GM23338 (cell line): ENCODE measurements at regions not wholly inside any gene's neighbourhood (a gene's known extent, or its start where the extent isn't known, plus 50 kb on each side); places are given as distances from the start of the nearest gene placed in this dataset.

Experiments
- ATAC-seq: fragments of 200-7000 bp; cut with Tn5 transposase; 3 replicates; pipeline ENCODE4 v1.9.1; 2020
- DNase-seq: peaks from one replicate; pipeline ENCODE4 v3.0.0-alpha.2; 2015; ENCODE audit warnings: low spot score
- H2AFZ ChIP-seq: fragments of 200-600 bp; sonication (generic); 2 replicates; pipeline ENCODE4 v1.8.0; 2016; ENCODE audit warnings: antibody characterized with exemption, mild to moderate bottlenecking, moderate library complexity
- H3F3A ChIP-seq: fragments of 200-600 bp; sonication (generic); replicated peaks from 2 replicates; pipeline ENCODE4 v1.8.0; 2017; ENCODE audit warnings: antibody characterized with exemption, mixed run types, low read depth
- H3K27ac ChIP-seq: fragments of 200-600 bp; sonication (generic); 2 replicates; pipeline ENCODE4 v1.6.1; 2016; ENCODE audit warnings: low read depth
- H3K27me3 ChIP-seq: fragments of 200-600 bp; sonication (generic); 2 replicates; pipeline ENCODE4 v1.8.0; 2016; ENCODE audit warnings: mild to moderate bottlenecking, mixed run types, moderate library complexity; ENCODE audit not compliant: insufficient read depth
- H3K36me3 ChIP-seq: fragments of 200-600 bp; sonication (generic); 2 replicates; pipeline ENCODE4 v1.8.0; 2016; ENCODE audit warnings: mild to moderate bottlenecking; ENCODE audit not compliant: insufficient read depth
- H3K4me1 ChIP-seq: fragments of 200-600 bp; sonication (generic); 2 replicates; pipeline ENCODE4 v1.8.0; 2016; ENCODE audit warnings: mild to moderate bottlenecking, moderate library complexity; ENCODE audit not compliant: insufficient read depth
- H3K4me2 ChIP-seq: fragments of 200-600 bp; sonication (generic); 2 replicates; pipeline ENCODE4 v1.7.1; 2017; ENCODE audit warnings: mixed run types
- H3K4me3 ChIP-seq: fragments of 200-600 bp; sonication (generic); 2 replicates; pipeline ENCODE4 v1.6.1; 2016; ENCODE audit warnings: mixed run types
- H3K79me2 ChIP-seq: fragments of 200-600 bp; sonication (generic); replicated peaks from 2 replicates; pipeline ENCODE4 v1.8.0; 2017; ENCODE audit warnings: mild to moderate bottlenecking; ENCODE audit not compliant: insufficient read depth
- H3K9me2 ChIP-seq: fragments of 200-600 bp; sonication (generic); 2 replicates; pipeline ENCODE4 v1.8.0; 2017; ENCODE audit not compliant: insufficient read depth
- H4K20me1 ChIP-seq: fragments of 200-600 bp; sonication (generic); replicated peaks from 2 replicates; pipeline ENCODE4 v1.8.0; 2017; ENCODE audit warnings: mild to moderate bottlenecking; ENCODE audit not compliant: insufficient read depth
- H3K27ac Mint-ChIP-seq: 2 replicates; pipeline ENCODE4 v1.8.0; 2020; ENCODE audit warnings: inconsistent platforms, mild to moderate bottlenecking, moderate library complexity, mixed read lengths
- H3K27me3 Mint-ChIP-seq: 3 replicates; pipeline ENCODE4 v1.8.0; 2022; ENCODE audit warnings: low read depth, mild to moderate bottlenecking, moderate library complexity, mixed read lengths, inconsistent platforms; ENCODE audit not compliant: insufficient read depth, poor library complexity
- H3K36me3 Mint-ChIP-seq: 3 replicates; pipeline ENCODE4 v1.8.0; 2021; ENCODE audit warnings: low read depth, mild to moderate bottlenecking, inconsistent platforms, moderate library complexity, mixed read lengths
- H3K4me1 Mint-ChIP-seq: 3 replicates; pipeline ENCODE4 v1.8.0; 2020; ENCODE audit warnings: mild to moderate bottlenecking, inconsistent platforms, mixed read lengths
- H3K4me3 Mint-ChIP-seq: 3 replicates; pipeline ENCODE4 v1.8.0; 2021; ENCODE audit warnings: moderate library complexity, mild to moderate bottlenecking, inconsistent platforms, mixed read lengths
- H3K9me3 Mint-ChIP-seq: 3 replicates; pipeline ENCODE4 v1.8.0; 2020; ENCODE audit warnings: moderate library complexity, mild to moderate bottlenecking, inconsistent platforms, mixed read lengths
- CREB1 ChIP-seq: fragments of 250-450 bp; sonication (Bioruptor Pico); IDR thresholded peaks from 2 replicates; pipeline ENCODE4 v1.5.0; 2020; ENCODE audit warnings: low read depth, mild to moderate bottlenecking, moderate library complexity
- CTCF ChIP-seq, 2 experiments: fragments of 200-600 bp in 1 of 2; sonication (generic) in 1 of 2; conservative IDR thresholded peaks; 2 replicates each; pipeline versions ENCODE4 v1.5.1 to v1.6.1; 2016 to 2017; ENCODE audit warnings: antibody characterized with exemption in 2 of 2, low read depth in 2 of 2, mild to moderate bottlenecking in 2 of 2, moderate library complexity in 1 of 2
- EZH2 ChIP-seq: fragments of 200-600 bp; sonication (generic); IDR thresholded peaks from one replicate; pipeline ENCODE4 v1.8.0; 2017; ENCODE audit warnings: antibody characterized with exemption, mild to moderate bottlenecking, low read depth; ENCODE audit not compliant: unreplicated experiment
- EZH2phosphoT487 ChIP-seq: fragments of 200-600 bp; sonication (generic); IDR thresholded peaks from one replicate; pipeline ENCODE4 v1.8.1; 2018; ENCODE audit warnings: antibody characterized with exemption; ENCODE audit not compliant: unreplicated experiment
- JUNB ChIP-seq: IDR thresholded peaks from one replicate; pipeline ENCODE4 v1.6.1; 2016; ENCODE audit warnings: antibody characterized with exemption; ENCODE audit not compliant: unreplicated experiment
- NANOG ChIP-seq: IDR thresholded peaks from 2 replicates; pipeline ENCODE4 v1.6.1; 2016; ENCODE audit warnings: antibody characterized with exemption, borderline replicate concordance
- POLR2AphosphoS5 ChIP-seq: IDR thresholded peaks from 2 replicates; pipeline ENCODE4 v1.6.1; 2016; ENCODE audit warnings: antibody characterized with exemption, low read depth
- REST ChIP-seq: IDR thresholded peaks from one replicate; pipeline ENCODE4 v1.6.1; 2018; ENCODE audit warnings: antibody characterized with exemption; ENCODE audit not compliant: unreplicated experiment
- STAT1 ChIP-seq: IDR thresholded peaks from one replicate; pipeline ENCODE4 v1.6.1; 2016; ENCODE audit warnings: antibody characterized with exemption; ENCODE audit not compliant: unreplicated experiment
- ZNF331 ChIP-seq: fragments of 250-450 bp; sonication (Bioruptor Pico); IDR thresholded peaks from 2 replicates; pipeline ENCODE4 v1.5.0; 2020; ENCODE audit warnings: low read depth, mild to moderate bottlenecking, moderate library complexity
- ZNF462 ChIP-seq: fragments of 250-450 bp; sonication (Bioruptor Pico); IDR thresholded peaks from 2 replicates; pipeline ENCODE4 v1.5.0; 2020; ENCODE audit warnings: mild to moderate bottlenecking, moderate library complexity

- no peak for TF ChIP-seq REST
- TF ChIP-seq POLR2AphosphoS5, result no peak
- TF ChIP-seq CTCF (conservative IDR thresholded peaks at IDR 0.05; ENCODE audit: low read depth in 2 of 2), result no peak
- TF ChIP-seq NANOG, result no peak
- TF ChIP-seq CREB1 (CRISPR knock-in tag), result no peak
- no peak for TF ChIP-seq ZNF331 (CRISPR knock-in tag)
- TF ChIP-seq EZH2, result no peak
- TF ChIP-seq JUNB, result no peak
These were observed 201.1 kb upstream of the SOX1 start (continued) for GRCh38 chr13:111865826-111866225.

- Histone ChIP-seq H3K4me3 (no peak overlapping the region), H2AFZ (no peak overlapping the region), H3K79me2 (no peaks in the 10 kb centered on the region), H3K4me2 (no peak overlapping the region), H3K27ac (no peak overlapping the region), H3K27me3 (no peaks in the 10 kb centered on the region), H3F3A (no peaks in the 10 kb centered on the region), H4K20me1 (no peaks in the 10 kb centered on the region), H3K9me2 (no peaks in the 10 kb centered on the region), H3K36me3 (no peaks in the 10 kb centered on the region), H3K4me1 (no peaks in the 10 kb centered on the region)
- Mint-ChIP-seq H3K36me3 (no peaks in the 10 kb centered on the region; the same call in 2 of the 3 replicates), H3K4me3 (no peak overlapping the region), H3K27ac (no peak overlapping the region), H3K9me3 (peaks cover 8% of the 10 kb centered on the region; the same call in 2 of the 3 replicates), H3K4me1 (no peaks in the 10 kb centered on the region; the same call in 2 of the 3 replicates), H3K27me3 (peaks cover 8% of the 10 kb centered on the region)
- DNase-seq (no peak), ATAC-seq (no peak)
- TF ChIP-seq POLR2AphosphoS5, result no peak
- TF ChIP-seq CTCF (conservative IDR thresholded peaks at IDR 0.05; ENCODE audit: low read depth in 2 of 2), result no peak
- TF ChIP-seq EZH2phosphoT487, result no peak
- no peak for TF ChIP-seq ZNF462 (CRISPR knock-in tag)
- TF ChIP-seq STAT1, result no peak
- no peak for TF ChIP-seq JUNB
- TF ChIP-seq NANOG, result no peak
- no peak for TF ChIP-seq ZNF331 (CRISPR knock-in tag)
These were observed 200.2 kb upstream of the SOX1 start for GRCh38 chr13:111866731-111867245.
